Astrocyte of the cerebellum (primary cell): ENCODE measurements at regions not wholly inside any gene's neighbourhood (a gene's known extent, or its start where the extent isn't known, plus 50 kb on each side); places are given as distances from the start of the nearest gene placed in this dataset.

Experiments
- DNase-seq: peaks from one replicate; pipeline ENCODE4 v3.0.0-alpha.2; 2011; ENCODE audit warnings: low read depth
- H3K4me3 ChIP-seq: 2 replicates; pipeline ENCODE4 v1.5.1; 2011; ENCODE audit warnings: mild to moderate bottlenecking, low read depth, low read length, moderate library complexity
- in situ Hi-C: cut with HindIII; loops from 2 replicates; pipeline ENCODE4 v1.10.0; 2017; ENCODE audit warnings: low sequenced_read_pairs
- TF ChIP-seq, protein P1 (sequence below): IDR thresholded peaks from 2 replicates; pipeline ENCODE4 v1.5.1; 2012; ENCODE audit warnings: low read length, low read depth, moderate library complexity, mild to moderate bottlenecking; ENCODE audit errors: missing control alignments

DNA sequence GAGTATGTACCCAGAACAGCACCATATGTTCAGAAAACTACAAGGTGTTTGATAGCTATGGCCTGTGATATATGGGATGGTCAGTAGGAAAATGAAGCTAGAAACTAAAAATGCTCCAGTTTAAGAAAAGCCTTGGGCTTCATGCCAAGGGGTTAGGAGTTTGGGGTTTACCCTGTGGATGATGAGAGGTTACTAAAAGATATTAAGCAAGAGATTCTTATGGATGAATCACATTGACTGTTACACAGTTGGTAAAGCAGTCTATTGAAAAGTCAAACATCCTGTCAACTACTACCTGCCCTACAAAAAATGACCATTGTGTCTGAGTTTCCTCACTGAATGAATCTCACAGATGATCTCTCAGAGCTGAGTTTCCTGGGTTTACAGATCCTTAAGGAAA, 166.2 kb upstream of the INHBA start:
- TF ChIP-seq, protein P1, sequence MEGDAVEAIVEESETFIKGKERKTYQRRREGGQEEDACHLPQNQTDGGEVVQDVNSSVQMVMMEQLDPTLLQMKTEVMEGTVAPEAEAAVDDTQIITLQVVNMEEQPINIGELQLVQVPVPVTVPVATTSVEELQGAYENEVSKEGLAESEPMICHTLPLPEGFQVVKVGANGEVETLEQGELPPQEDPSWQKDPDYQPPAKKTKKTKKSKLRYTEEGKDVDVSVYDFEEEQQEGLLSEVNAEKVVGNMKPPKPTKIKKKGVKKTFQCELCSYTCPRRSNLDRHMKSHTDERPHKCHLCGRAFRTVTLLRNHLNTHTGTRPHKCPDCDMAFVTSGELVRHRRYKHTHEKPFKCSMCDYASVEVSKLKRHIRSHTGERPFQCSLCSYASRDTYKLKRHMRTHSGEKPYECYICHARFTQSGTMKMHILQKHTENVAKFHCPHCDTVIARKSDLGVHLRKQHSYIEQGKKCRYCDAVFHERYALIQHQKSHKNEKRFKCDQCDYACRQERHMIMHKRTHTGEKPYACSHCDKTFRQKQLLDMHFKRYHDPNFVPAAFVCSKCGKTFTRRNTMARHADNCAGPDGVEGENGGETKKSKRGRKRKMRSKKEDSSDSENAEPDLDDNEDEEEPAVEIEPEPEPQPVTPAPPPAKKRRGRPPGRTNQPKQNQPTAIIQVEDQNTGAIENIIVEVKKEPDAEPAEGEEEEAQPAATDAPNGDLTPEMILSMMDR, result no peak
- H3K4me3 ChIP-seq, result no peak overlapping the region
- no peak for DNase-seq
- in situ Hi-C loops, result no loop called here

DNA sequence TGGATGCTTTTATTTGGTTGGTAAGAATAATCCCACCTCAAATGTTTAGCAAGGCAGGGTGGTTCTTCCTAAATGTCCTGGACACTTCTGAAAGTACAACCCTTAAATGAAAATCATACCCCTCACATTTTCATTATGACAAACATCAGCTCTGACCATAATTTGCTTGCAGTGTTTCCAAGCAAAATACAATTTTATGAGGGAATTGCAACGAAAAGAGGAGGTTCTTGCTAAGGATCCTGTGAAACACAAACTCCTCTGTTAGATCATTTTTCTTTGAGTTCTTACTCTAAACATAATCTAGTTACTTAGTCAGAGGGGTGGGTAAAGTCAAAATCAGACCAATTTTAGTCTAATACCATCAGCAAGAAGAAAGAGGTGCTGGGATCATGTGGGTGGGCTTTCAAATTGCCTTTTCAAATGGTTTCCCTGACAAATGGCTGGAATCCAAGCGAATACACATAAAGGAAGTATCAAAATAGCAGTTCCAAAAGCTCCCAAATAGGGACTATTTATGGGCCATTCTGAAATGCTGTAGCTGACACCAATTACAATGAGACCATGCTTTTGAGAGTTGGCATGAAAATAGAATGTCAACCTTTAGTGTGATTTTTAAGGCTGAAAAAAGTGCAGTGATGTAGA, 164.9 kb upstream of the INHBA start:
- TF ChIP-seq, protein P1, result no peak
- H3K4me3 ChIP-seq, result no peak overlapping the region
- in situ Hi-C loops, result no loop called here
- DNase-seq, result no peak

DNA sequence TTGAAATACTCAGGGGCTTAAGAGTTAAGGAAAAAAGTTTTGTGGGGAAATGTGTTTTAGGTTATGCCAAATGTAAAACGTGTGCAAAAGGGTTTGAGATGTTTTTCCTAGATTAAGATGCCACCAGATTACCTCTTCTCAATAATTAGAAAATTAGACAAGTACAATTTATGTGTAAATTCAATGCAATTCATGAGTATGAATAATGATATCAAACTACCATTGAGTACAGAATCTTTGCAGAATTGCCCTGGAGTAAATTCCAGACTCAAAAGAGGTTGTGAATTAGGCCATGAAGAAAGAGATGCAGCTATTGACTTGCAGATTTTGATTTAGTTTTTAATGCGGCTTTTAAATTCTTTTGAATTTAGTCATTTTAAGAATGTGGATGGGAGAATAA, 159.4 kb upstream of the INHBA start:
- TF ChIP-seq, protein P1, result no peak
- no peak overlapping the region for H3K4me3 ChIP-seq
- no peak for DNase-seq
- in situ Hi-C loops, result no loop called here

DNA sequence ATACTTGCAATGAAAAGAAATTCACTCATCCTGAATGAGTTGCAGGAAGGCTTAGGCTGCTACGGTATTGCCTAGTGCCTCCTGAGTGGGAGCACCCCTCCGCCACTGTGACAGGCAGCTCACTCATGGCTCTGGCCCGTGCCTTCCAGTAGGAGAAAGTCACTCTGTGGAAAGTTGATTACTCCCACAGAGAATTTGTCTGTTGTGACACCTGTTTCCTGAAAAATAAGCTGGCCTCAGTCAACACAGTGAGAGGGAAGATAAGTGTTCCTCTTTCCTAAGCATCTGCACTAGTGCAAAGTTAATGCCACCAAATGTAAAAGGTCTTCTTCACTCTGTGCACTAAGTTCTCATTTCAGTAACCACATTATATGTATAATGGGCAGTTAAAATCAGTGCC, 158.8 kb upstream of the INHBA start:
- TF ChIP-seq, protein P1, result no peak
- no peak overlapping the region for H3K4me3 ChIP-seq
- no peak for DNase-seq
- in situ Hi-C loops, result no loop called here

DNA sequence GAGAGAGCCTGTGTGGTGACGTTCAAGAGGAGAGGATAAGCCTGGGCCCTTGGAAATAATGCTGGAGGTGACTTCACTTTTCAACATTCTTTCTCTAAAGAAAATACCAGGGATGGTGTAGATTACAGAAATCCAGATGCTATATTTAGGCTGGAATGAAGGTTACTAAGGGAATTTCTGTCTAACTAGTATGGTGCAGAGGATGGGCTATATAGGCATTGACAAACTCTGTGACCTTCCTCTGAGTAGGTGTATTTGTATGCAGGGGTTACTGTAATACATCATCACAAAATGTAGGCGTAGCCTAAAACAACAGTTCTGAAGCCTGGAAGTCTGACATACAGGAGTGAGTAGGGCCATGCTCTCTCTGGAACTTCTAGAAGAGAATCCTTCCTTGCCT, 155.3 kb upstream of the INHBA start:
- in situ Hi-C loops, result no loop called here
- no peak overlapping the region for H3K4me3 ChIP-seq
- no peak for DNase-seq
- TF ChIP-seq, protein P1, result no peak

DNA sequence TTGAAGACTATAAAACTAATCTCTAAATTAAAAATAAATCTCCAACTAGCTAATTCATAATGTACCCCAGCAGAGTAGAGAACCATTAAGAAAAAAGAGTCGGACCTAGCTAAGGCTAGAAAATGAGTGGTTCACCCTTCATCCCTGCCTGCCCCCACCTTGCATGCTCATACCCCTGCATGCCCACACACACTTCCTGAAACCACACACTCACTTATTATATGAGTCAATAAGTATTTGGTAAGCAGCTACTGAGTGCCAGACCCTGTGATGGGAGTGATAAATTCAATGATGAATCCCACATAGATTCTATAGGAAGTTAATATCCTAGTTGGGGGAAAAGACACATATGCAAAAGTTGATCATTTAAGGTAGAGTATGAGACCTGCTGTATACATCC, 152.9 kb upstream of the INHBA start:
- DNase-seq, result no peak
- H3K4me3 ChIP-seq, result no peak overlapping the region
- TF ChIP-seq, protein P1, result no peak
- in situ Hi-C loops, result no loop called here
